CD1c-positive myeloid dendritic cell (primary cell): ENCODE measurements at regions not wholly inside any gene's neighbourhood (a gene's known extent, or its start where the extent isn't known, plus 50 kb on each side); places are given as distances from the start of the nearest gene placed in this dataset.

Source experiments
- DNase-seq: peaks from one replicate; pipeline ENCODE4 v3.0.0-alpha.2; 2016; ENCODE audit errors: extremely low spot score

DNA sequence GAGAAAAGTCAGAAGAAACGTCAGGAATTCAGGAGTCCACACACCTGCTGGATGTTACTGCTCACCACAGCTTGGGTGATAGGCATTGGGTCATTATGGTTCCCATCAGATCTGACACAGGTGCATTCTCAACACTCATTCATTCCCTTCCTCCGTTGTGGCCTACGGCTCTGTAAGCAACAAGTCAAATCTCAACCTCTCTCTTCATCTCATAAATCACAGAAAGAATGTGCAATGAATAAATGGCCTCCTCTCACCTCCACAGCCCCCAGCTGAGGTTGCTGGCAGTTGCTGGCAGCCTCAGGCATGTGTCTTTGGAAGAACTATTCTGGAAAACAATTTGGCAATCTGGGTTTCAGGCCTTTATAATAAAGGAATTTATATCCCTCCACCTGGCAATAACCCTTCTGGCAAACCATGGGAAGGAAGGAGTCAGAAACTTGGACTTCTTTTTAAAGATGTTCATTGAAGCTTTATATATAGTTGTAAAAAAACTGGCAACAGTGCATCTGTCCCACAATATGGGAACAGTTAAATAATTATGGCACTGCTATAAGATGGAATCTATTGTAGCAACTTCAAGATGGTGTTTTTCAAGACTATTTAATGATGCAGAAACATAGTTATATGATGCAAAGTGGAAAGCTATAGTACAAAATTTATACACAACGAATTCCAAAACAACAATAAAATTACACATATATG, 175.4 kb downstream of the ANAPC1 start:
- no peak for DNase-seq

DNA sequence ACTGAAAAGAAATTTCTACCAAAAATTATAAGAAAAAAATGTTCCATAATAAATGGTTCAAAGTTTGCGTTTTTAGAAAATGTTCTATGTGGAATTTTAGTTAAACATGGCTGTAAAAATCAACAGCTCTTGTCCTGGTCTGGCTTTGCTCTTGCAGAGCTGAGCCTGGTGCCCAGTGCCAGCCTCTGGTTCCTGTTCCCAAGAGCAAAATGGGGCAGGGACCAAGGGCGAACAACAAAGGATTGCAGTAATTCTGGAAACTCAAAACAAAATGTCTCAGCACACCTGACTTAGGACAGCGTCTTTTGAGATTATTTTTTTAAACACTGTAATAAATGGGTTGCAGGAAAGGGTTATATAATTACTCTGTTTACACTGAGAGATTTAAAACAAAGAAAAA, 174.7 kb downstream of the ANAPC1 start:
- no peak for DNase-seq

DNA sequence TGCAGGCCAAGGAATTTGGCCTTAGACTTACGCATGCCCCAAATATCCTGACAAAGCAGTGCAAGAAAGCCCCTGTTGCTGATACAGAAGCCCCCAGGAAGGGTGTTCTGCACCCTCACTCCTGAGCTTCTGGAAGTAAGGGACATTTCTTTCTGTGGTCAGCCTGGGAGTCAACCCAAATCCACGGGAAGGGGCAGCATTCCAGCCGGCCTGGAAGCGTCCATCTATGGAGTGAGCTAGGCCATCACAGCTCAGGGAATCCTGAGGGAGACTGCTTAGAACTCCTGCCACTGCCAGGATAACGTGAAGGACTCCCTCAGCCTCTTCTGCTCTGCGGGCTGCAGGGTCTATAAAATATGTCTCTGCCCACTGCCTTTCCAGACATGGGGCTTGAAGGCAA, 173.9 kb downstream of the ANAPC1 start:
- DNase-seq: no peak

DNA sequence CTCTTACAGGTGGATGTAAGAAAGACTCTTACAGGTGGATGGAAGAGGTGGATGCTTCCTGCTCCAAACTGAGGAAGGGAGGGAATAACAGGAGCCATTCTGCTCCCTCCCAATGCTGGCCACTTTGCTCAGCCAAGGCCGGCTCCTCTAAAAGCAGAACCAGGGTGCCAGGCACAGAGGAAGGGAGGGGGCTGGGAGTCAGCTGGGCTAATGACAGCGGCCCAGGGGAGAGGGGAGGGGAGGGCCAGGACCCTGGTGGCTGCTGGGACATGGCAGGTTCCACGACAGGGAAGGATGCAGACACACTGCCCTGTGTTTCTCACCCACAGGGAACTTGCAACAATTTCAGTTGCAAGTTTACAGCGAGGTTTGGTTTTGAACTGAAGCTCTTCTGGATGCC, 173.4 kb downstream of the ANAPC1 start:
- no peak for DNase-seq

DNA sequence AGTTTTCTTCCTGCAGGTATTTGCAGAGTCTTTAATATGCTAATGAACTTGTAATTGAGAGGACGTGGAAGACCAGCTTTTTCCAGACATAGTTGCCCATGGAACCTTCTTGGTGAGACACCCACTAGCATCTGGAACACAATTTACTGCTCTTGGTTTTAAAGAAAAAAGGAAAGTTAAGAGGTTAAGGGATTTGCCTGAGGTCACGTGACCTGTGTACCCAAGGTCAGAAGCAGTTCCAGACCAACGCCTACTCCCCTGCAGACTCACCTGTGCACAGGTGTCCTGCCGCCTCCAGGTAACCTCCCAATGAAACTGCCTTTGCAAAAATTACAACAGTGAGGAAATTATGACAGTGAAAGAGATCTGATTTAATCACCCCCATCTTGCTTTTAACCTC, 172.7 kb downstream of the ANAPC1 start:
- no peak for DNase-seq

DNA sequence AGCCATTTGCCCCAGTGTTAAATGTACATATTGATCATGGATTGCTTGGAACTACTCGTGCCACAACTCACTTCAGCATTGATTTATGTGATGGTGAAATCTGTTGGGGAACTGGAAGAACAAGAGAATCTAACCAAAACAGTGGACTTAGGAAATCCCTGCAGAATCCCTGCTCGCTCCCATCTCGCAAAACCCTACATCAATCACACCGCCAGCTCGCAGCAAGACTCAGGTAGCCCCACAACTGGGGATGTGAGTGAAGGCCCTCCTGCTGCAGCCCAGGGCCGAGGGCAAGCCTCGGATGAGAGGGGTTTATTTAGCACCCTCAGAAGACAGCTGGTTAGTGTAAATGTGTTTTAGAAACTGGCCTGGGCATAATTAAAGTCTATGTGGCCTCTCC, 171.6 kb downstream of the ANAPC1 start:
- DNase-seq: no peak

DNA sequence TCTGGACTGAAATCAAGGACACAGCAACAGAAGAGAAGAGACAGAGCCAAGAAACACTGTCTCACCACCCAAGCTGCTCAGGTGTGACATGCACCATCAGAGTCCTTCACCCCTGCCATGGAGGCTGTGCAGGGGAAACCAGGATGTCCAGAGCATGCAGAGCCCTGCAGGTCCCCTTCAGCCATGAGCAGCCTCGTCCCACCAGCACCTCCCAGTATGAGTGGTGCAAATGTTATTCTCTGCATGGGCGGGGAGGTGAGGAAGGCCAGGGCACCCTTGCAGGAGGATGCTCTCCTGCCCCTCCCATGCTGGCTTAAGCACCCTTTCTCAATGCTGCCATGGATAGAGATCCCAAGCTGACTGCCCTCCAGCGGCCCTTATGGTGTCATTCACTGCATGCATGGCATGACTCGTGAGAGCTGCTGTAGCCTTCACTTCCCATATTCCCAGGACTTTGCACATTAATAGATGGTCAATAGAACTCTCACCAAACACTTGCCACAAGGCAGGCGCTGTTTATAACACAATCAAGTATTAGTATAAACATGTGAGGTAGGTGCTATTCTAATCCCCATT, 171.0 kb downstream of the ANAPC1 start:
- no peak for DNase-seq

DNA sequence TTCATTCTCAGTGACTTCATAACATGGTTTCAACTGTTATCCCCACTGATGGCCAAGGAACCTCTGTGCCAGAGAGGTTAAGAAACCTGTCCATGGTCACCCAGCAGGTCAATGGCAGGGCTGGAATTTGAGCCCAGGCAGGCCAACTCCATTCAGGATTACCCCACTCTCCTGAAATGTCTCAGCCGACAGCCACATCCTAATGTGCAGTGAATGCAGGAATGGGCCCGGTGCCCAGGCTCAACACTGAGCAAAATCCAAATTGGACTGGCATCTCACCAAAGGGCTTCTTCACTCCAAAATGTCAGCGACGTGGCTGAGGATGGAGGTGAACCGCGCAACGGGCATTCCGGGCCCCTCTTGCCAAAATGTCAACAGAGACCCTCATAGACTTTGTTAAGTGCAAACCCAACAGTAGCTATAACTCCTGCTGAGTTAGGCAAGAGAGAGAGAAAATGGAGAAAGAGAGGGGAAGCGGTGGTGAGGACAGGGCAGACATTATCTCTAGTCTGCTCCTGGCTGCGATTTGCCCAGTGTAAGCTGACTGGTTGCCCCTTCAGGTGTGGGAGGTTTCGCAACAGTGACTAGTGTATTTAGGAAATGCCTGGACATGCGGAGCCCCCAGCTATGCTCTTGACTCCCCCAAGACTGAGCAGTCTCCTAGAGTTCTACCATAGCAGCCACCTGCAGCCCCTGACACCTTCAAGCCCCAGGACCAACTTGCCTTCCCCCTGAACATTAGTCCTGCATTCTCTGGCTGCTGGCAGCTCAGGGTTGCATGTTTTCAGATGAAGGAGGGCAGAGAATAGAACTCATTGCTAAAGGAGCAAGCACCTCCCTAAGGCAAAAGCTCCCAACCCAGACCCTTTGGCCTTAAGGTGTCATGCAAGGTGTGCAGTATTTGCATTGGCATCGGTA, 167.7 kb downstream of the ANAPC1 start:
- no peak for DNase-seq

DNA sequence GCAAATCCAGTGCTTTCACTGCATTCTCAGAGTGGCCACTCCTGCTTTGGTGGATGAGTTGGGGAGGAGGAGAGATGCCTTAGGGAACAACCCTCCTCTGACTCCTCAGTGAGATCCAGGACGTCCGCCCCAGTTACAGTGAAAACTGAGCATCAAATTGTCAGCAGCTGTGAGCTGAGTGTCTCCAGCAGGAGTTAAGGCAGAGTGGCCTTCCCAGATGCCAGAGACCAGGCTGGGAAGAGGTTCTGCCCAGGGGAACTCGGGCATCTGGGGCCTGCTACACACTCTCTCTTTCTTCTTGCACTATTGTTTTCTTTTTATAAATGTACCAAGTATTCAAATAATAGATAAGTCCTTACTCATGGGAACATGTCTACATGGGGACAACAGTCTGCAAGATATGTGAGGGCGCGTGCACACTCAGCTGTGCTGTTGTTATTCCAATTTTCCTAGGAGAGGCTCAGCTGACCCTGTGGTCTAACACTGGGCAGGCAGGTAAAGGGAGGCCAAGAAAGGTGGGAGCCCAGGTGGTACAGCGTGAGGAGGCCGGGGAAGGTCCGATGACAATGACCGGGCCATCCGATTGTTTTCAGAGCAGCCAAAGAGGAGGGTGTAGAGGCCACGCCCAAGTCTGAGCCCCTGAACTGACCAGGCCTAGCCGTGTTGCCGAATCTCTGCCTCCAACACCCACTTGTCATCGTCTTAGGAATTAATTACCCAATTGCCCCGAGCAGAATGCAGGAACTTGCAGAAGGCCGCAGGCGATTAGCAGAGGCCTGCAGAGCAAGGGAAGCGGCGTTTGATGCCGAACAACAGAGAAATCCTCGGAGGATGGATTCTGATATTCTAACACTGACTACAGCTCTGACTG, 166.9 kb downstream of the ANAPC1 start:
- no peak for DNase-seq
